ENCODE measurements at regions not wholly inside any gene's neighbourhood (a gene's known extent, or its start where the extent isn't known, plus 50 kb on each side); places are given as distances from the start of the nearest gene placed in this dataset.

DNA sequence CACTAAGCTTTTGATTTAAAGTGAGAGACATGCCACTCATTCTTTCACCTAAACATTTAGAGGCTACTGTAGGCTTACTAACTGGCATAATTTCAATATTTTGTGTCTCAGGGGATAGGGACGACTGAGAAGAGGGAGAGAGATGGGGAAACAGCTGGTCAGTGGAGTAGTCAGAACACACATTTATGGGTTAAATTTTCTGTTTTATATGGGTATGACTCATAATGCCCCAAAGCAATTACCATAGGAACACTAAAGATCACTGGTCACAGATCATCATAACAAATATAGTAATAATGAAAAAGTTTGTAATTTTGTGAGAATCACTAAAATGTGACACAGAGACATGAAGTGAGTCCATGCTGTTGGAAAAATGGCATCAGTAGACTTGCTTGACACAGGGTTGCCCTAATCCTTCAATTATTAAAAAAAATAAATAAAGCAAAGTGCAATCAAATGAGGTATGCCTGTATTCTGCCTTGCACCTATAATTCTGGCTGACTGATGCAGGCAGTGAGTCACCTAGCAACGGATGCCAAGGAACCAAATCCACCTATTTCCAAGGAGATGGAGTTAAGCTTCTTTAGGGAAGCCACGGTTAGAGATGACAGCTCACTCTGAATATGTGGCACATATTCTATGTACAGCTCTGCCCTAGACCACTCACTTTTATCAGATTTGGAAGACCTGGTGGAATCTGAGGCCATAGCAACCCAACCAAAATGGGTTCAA lies 166.1 kb downstream of the MARCHF11 start:
- TF ChIP-seq ZNF8 (CRISPR knock-in tag; IDR thresholded peaks at IDR 0.05) (no peak), ARNTL (CRISPR knock-in tag; IDR thresholded peaks at IDR 0.05; ENCODE audit: borderline replicate concordance, low read depth) (no peak), ESRRG (CRISPR knock-in tag; IDR thresholded peaks at IDR 0.05) (no peak), RARB (CRISPR knock-in tag; IDR thresholded peaks at IDR 0.05) (no peak), CREB5 (CRISPR knock-in tag; IDR thresholded peaks at IDR 0.05; ENCODE audit: low read depth) (no peak), ZNF70 (CRISPR knock-in tag; IDR thresholded peaks at IDR 0.05) (no peak), ZFP3 (CRISPR knock-in tag; IDR thresholded peaks at IDR 0.05) (no peak), TCF4 (CRISPR knock-in tag; IDR thresholded peaks at IDR 0.05; ENCODE audit: borderline replicate concordance) (no peak), ZFP30 (CRISPR knock-in tag; IDR thresholded peaks at IDR 0.05) (no peak), CSDC2 (CRISPR knock-in tag; IDR thresholded peaks at IDR 0.05) (no peak), PPARA (CRISPR knock-in tag; IDR thresholded peaks at IDR 0.05; ENCODE audit: borderline replicate concordance) (no peak)
- TF ChIP-seq, protein P1, sequence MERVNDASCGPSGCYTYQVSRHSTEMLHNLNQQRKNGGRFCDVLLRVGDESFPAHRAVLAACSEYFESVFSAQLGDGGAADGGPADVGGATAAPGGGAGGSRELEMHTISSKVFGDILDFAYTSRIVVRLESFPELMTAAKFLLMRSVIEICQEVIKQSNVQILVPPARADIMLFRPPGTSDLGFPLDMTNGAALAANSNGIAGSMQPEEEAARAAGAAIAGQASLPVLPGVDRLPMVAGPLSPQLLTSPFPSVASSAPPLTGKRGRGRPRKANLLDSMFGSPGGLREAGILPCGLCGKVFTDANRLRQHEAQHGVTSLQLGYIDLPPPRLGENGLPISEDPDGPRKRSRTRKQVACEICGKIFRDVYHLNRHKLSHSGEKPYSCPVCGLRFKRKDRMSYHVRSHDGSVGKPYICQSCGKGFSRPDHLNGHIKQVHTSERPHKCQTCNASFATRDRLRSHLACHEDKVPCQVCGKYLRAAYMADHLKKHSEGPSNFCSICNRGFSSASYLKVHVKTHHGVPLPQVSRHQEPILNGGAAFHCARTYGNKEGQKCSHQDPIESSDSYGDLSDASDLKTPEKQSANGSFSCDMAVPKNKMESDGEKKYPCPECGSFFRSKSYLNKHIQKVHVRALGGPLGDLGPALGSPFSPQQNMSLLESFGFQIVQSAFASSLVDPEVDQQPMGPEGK (CRISPR knock-in tag; IDR thresholded peaks at IDR 0.05; ENCODE audit: borderline replicate concordance), result no peak

Measured in SK-N-SH treated with all-trans-retinoic acid at 6 μM for 48 hours (cell line).